Glomerular visceral epithelial cell (primary cell): ENCODE measurements at regions not wholly inside any gene's neighbourhood (a gene's known extent, or its start where the extent isn't known, plus 50 kb on each side); places are given as distances from the start of the nearest gene placed in this dataset.

Source experiments
- DNase-seq: peaks from one replicate; pipeline ENCODE4 v3.0.0-alpha.2; 2016; ENCODE audit errors: extremely low spot score

- peak; percentile 57 for DNase-seq
These were observed 333.7 kb downstream of the SEC14L1 start for GRCh38 chr17:77474292-77474988.

- DNase-seq: peak; percentile 93
These were observed 334.5 kb downstream of the SEC14L1 start for GRCh38 chr17:77475016-77475976.

GRCh38 chr17:77476006-77476405 is 335.2 kb downstream of the SEC14L1 start:
- DNase-seq: no peak

- no peak for DNase-seq
These were observed 335.7 kb downstream of the SEC14L1 start for GRCh38 chr17:77476498-77476897.

- DNase-seq: peak; percentile 87
These were observed 336.4 kb downstream of the SEC14L1 start for GRCh38 chr17:77476931-77477805.

- DNase-seq: no peak
These were observed 337.5 kb downstream of the SEC14L1 start for GRCh38 chr17:77478281-77478680.

GRCh38 chr17:77478899-77479298 is 338.1 kb downstream of the SEC14L1 start:
- no peak for DNase-seq

GRCh38 chr17:77479372-77480198 is 338.8 kb downstream of the SEC14L1 start:
- DNase-seq: no peak

- DNase-seq: no peak
These were observed 339.4 kb downstream of the SEC14L1 start for GRCh38 chr17:77480199-77480508.

GRCh38 chr17:77480509-77481215 is 339.9 kb downstream of the SEC14L1 start:
- no peak for DNase-seq

- no peak for DNase-seq
These were observed 341.0 kb downstream of the SEC14L1 start for GRCh38 chr17:77481476-77482374.

GRCh38 chr17:77482375-77483127 is 341.8 kb downstream of the SEC14L1 start:
- DNase-seq: no peak

GRCh38 chr17:77483128-77483598 is 342.4 kb downstream of the SEC14L1 start:
- DNase-seq: no peak

- DNase-seq: no peak
These were observed 343.3 kb downstream of the SEC14L1 start for GRCh38 chr17:77484111-77484510.

GRCh38 chr17:77485089-77485833 is 344.5 kb downstream of the SEC14L1 start:
- DNase-seq: no peak

GRCh38 chr17:77487211-77487629 is 346.5 kb downstream of the SEC14L1 start:
- no peak for DNase-seq

- DNase-seq: no peak
These were observed 347.1 kb downstream of the SEC14L1 start for GRCh38 chr17:77487677-77488530.
